Right lobe of liver (tissue), 6 donors: ENCODE measurements at regions not wholly inside any gene's neighbourhood (a gene's known extent, or its start where the extent isn't known, plus 50 kb on each side); places are given as distances from the start of the nearest gene placed in this dataset.

ENCODE experiments used
- ATAC-seq, 4 donors: fragments of 200-7000 bp; cut with Tn5 transposase; one replicate each; pipeline ENCODE4 v1.9.1; 2020; ENCODE audit warnings: mild to moderate bottlenecking in 4 of 4, moderate library complexity in 4 of 4
- DNase-seq, 3 donors: peaks; one replicate each; pipeline ENCODE4 v3.0.0-alpha.2; 2020
- H3K27ac ChIP-seq, 3 donors: fragments of 200-600 bp; one replicate each; pipeline ENCODE4 v1.8.0; 2022
- H3K27me3 ChIP-seq, 2 donors: fragments of 200-600 bp; one replicate each; pipeline ENCODE4 v1.8.0; 2022
- H3K36me3 ChIP-seq, 4 donors: fragments of 200-600 bp; sonication (generic) in 1 of 4; one replicate each; pipeline versions ENCODE4 v1.5.1 to v1.8.0; 2017 to 2022; ENCODE audit warnings: control low read depth in 1 of 4
- H3K4me1 ChIP-seq, 4 donors: fragments of 200-600 bp; sonication (generic) in 1 of 4; one replicate each; pipeline versions ENCODE4 v1.5.1 to v1.8.0; 2017 to 2022; ENCODE audit warnings: control low read depth in 1 of 4
- H3K4me3 ChIP-seq, 3 donors: fragments of 200-600 bp; one replicate each; pipeline ENCODE4 v1.8.0; 2022
- H3K9me3 ChIP-seq, 4 donors: fragments of 200-600 bp; sonication (generic) in 1 of 4; one replicate each; pipeline versions ENCODE4 v1.5.1 to v1.8.0; 2017 to 2022; ENCODE audit warnings: control low read depth in 1 of 4
- CTCF ChIP-seq, 4 donors: fragments of 200-600 bp in 3 of 4; fragments of 450-650 bp in 1 of 4; IDR thresholded peaks; one replicate each; pipeline versions ENCODE4 v1.5.1 to v1.8.0; 2016 to 2022; ENCODE audit warnings: antibody characterized with exemption in 4 of 4, mild to moderate bottlenecking in 2 of 4
- WGBS: methylation state at CpG from one replicate; pipeline ENCODE4 v1.1.6; 2018; ENCODE audit warnings: low coverage, low lambda C conversion rate; ENCODE audit not compliant: insufficient coverage; ENCODE audit errors: missing lambda C conversion rate; 5-methylcytosine and 5-hydroxymethylcytosine counted together
- intact Hi-C, 2 donors: fragments of 100-400 bp; cut with DNase I; formaldehyde crosslinking; loops; one replicate each; pipeline versions ENCODE4 v1.11.2 to v1.14.1; 2022
- small RNA-seq, 2 experiments: library from RNA; depleted of rRNA; stranded (forward); fragments of <200 nt; gene quantifications; one replicate each; pipeline ENCODE3, GENCODE V24; 2016
- donor health status: DM: no; HTN: yes; CAD: no.
- donor health status: DM: no; HTN: no; CAD: no.
- donor health status: DM: no; HTN: no; CAD: no.
- donor health status: DM: no; HTN: yes; CAD: no.
- donor health status: DM: no; HTN: yes; CAD: no.

- Histone ChIP-seq H3K27me3 (no peaks in the 10 kb centered on the region), H3K9me3 (no peaks in the 10 kb centered on the region), H3K4me3 (no peak overlapping the region), H3K27ac (no peak overlapping the region), H3K4me1 (no peaks in the 10 kb centered on the region), H3K36me3 (no peaks in the 10 kb centered on the region)
- TF ChIP-seq CTCF (IDR thresholded peaks at IDR 0.05), result no peak
- intact Hi-C loops, result no loop called here
- ATAC-seq, result no peak
- DNase-seq, result no peak
- 20% methylated on average over 2 of the region's 2 CpGs for WGBS
Measured at GRCh38 chr15:47663101-47663500, 54.2 kb upstream of the SEMA6D start.

Small RNAs in the stretch of these regions (small RNA-seq; reads per million reads assigned to genes)
- gene MTND5P40 (0 reads per million in 2 experiments), gene RF01182 (0 reads per million in 2 experiments), gene RN7SKP139 (0 reads per million in 2 experiments), gene RNU6-1014P (0 reads per million in 2 experiments)
